ENCODE measurements at regions not wholly inside any gene's neighbourhood (a gene's known extent, or its start where the extent isn't known, plus 50 kb on each side); places are given as distances from the start of the nearest gene placed in this dataset.

GRCh38 chr2:71919708-71920107 is 228.0 kb downstream of the CYP26B1 start:
- H4K5ac ChIP-seq (ENCODE audit: insufficient read length, low read depth, low read length) = no peak overlapping the region
- ChIA-PET CTCF (ENCODE audit: partially characterized antibody) (interaction anchor here (8.1 kb wide), 1 partner anchor 231 kb away, joined by 115 read pairs; the partner anchor contains the start of gene CYP26B1), POLR2A (ENCODE audit: partially characterized antibody) (no interaction called here)
- no peaks in the 10 kb centered on the region for H3K4me1 ChIP-seq (replicated peaks in 1 of 4; ENCODE audit: control insufficient read depth in 3 of 4, insufficient read depth in 4 of 4, low read length in 3 of 4)
- no peaks in the 10 kb centered on the region for H3K23me2 ChIP-seq (ENCODE audit: low read depth, low read length)
- no peak overlapping the region for H3K14ac ChIP-seq (ENCODE audit: insufficient read length)
- no peak overlapping the region for H2BK120ac ChIP-seq (replicated peaks; ENCODE audit: low read depth, low read length)
- H4K8ac ChIP-seq (ENCODE audit: extremely low read depth, insufficient read depth, low read length) = no peak overlapping the region
- H2BK12ac ChIP-seq (ENCODE audit: low read depth, low read length) = no peak overlapping the region
- H4K20me1 ChIP-seq (replicated peaks in 1 of 2; ENCODE audit: control insufficient read depth in 1 of 2, insufficient read depth in 2 of 2, low read length in 2 of 2) = no peaks in the 10 kb centered on the region
- DNase-seq (ENCODE audit: low read depth in 1 of 2, low spot score in 2 of 2) (no peak), FAIRE-seq (no peak)
- no peak overlapping the region for H3K56ac ChIP-seq (replicated peaks; ENCODE audit: insufficient read length, low read depth, low read length)
- no peaks in the 10 kb centered on the region for H3K27me3 ChIP-seq (replicated peaks in 1 of 4; ENCODE audit: control insufficient read depth in 3 of 4, extremely low read depth in 1 of 4, insufficient read depth in 3 of 4, low read length in 3 of 4)
- no peak overlapping the region for H2BK5ac ChIP-seq (ENCODE audit: low read depth, low read length)
- H2AK5ac ChIP-seq (ENCODE audit: low read depth, low read length) = no peak overlapping the region
- no peaks in the 10 kb centered on the region for H3K79me2 ChIP-seq (ENCODE audit: control insufficient read depth in 1 of 2, insufficient read depth in 2 of 2, low read length in 2 of 2)
- no peak overlapping the region for H2BK20ac ChIP-seq (ENCODE audit: low read length)
- peaks cover 4 to 6% of the 10 kb centered on the region in 2 experiments; a peak in 1 of 4 replicates for H3K9me3 ChIP-seq (ENCODE audit: insufficient read depth in 2 of 2, low read depth in 1 of 2, low read length in 1 of 2)
- H4K91ac ChIP-seq (replicated peaks; ENCODE audit: insufficient read length, low read length) = no peak overlapping the region
- no peak overlapping the region for H3K18ac ChIP-seq (ENCODE audit: extremely low read depth, low read length)
- H3K36me3 ChIP-seq (ENCODE audit: control insufficient read depth in 2 of 4, insufficient read depth in 4 of 4, low read length in 3 of 4) = no peaks in the 10 kb centered on the region
- H2BK15ac ChIP-seq (ENCODE audit: low read length) = no peak overlapping the region
- H3K27ac ChIP-seq (ENCODE audit: low read depth, low read length) = no peak overlapping the region
- no peak overlapping the region for H3K9ac ChIP-seq (replicated peaks in 1 of 4; ENCODE audit: extremely low read depth in 1 of 4, low read depth in 3 of 4, low read length in 3 of 4)
- H2AFZ ChIP-seq (ENCODE audit: low read length) = no peak overlapping the region
- H3K4me2 ChIP-seq (ENCODE audit: insufficient read depth in 1 of 2, low read depth in 2 of 2, low read length in 2 of 2) = no peak overlapping the region
- no peaks in the 10 kb centered on the region for H3K79me1 ChIP-seq (ENCODE audit: low read depth, low read length)
- H3K4me3 ChIP-seq (ENCODE audit: extremely low read depth in 1 of 4, insufficient read depth in 2 of 4, low read depth in 3 of 4, low read length in 4 of 4) = no peak overlapping the region
- H3K23ac ChIP-seq (ENCODE audit: insufficient read length) = no peak overlapping the region
- no peak overlapping the region for H3K4ac ChIP-seq (replicated peaks; ENCODE audit: insufficient read length, low read depth, low read length)
- TF ChIP-seq, protein P1, sequence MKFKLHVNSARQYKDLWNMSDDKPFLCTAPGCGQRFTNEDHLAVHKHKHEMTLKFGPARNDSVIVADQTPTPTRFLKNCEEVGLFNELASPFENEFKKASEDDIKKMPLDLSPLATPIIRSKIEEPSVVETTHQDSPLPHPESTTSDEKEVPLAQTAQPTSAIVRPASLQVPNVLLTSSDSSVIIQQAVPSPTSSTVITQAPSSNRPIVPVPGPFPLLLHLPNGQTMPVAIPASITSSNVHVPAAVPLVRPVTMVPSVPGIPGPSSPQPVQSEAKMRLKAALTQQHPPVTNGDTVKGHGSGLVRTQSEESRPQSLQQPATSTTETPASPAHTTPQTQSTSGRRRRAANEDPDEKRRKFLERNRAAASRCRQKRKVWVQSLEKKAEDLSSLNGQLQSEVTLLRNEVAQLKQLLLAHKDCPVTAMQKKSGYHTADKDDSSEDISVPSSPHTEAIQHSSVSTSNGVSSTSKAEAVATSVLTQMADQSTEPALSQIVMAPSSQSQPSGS (IDR thresholded peaks at IDR 0.05; ENCODE audit: low read length) = no peak
- TF ChIP-seq NRF1 (IDR thresholded peaks at IDR 0.05; ENCODE audit: low read depth, low read length) = no peak
- no peak for TF ChIP-seq RFX5 (IDR thresholded peaks at IDR 0.05; ENCODE audit: borderline replicate concordance, low read depth, low read length)
- TF ChIP-seq SUZ12 (IDR thresholded peaks at IDR 0.05; ENCODE audit: low read length) = no peak
- no peak for TF ChIP-seq SIRT6 (IDR thresholded peaks at IDR 0.05; ENCODE audit: low read length)
- TF ChIP-seq CBX5 (IDR thresholded peaks at IDR 0.05; ENCODE audit: low read depth, low read length) = no peak
- TF ChIP-seq, protein P2, sequence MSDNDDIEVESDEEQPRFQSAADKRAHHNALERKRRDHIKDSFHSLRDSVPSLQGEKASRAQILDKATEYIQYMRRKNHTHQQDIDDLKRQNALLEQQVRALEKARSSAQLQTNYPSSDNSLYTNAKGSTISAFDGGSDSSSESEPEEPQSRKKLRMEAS (IDR thresholded peaks at IDR 0.05) = no peak
- no peak for TF ChIP-seq POU5F1 (IDR thresholded peaks at IDR 0.05; ENCODE audit: low read depth, low read length)
- no peak for TF ChIP-seq HDAC2 (IDR thresholded peaks at IDR 0.05; ENCODE audit: borderline replicate concordance in 1 of 2, low read depth in 2 of 2, low read length in 2 of 2)
- no peak for TF ChIP-seq CHD2 (IDR thresholded peaks at IDR 0.05; ENCODE audit: low read length)
- TF ChIP-seq RXRA (IDR thresholded peaks at IDR 0.05; ENCODE audit: insufficient read depth, low read depth, low read length) = no peak
- no peak for TF ChIP-seq USF2 (IDR thresholded peaks at IDR 0.05; ENCODE audit: low read length)
- no peak for TF ChIP-seq SIN3A (conservative IDR thresholded peaks at IDR 0.05 in 1 of 2, IDR thresholded peaks at IDR 0.05 in 1 of 2; ENCODE audit: low read depth in 1 of 2, low read length in 2 of 2)
